ENCODE measurements at regions not wholly inside any gene's neighbourhood (a gene's known extent, or its start where the extent isn't known, plus 50 kb on each side); places are given as distances from the start of the nearest gene placed in this dataset.

DNA sequence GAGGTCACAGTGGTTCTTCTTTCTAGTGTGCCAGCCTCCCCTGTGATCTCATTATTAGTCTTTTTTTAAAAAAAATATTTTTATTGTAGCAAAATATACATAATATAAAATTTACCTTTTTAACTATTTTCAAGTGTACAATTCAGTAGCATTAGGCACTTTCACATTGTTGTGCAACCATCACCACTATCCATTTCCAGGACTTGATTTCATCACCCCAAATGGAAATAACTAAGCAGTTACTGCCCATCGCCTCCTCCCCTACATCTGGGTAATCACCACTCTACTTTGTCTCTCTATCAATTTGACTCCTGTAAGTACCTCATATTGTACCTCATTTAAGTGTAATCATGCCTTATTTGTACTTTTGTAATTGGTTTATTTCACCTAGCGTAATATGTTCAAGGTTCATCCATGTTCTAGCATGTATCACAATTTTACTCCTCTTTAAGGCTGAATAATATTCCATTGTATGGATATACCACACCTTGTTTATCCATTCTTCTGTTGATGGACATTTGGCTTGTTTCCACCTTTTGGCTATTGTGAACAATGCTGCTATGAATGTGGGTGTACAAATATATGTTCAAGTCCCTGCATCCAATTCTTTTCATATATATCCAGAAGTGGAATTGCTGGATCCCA lies 68.6 kb upstream of the FYN start:
- WGBS, 3 donors: 94 to 95% (median 95%) methylated on average over 2 of the region's 2 CpGs
- TF ChIP-seq, protein P1, sequence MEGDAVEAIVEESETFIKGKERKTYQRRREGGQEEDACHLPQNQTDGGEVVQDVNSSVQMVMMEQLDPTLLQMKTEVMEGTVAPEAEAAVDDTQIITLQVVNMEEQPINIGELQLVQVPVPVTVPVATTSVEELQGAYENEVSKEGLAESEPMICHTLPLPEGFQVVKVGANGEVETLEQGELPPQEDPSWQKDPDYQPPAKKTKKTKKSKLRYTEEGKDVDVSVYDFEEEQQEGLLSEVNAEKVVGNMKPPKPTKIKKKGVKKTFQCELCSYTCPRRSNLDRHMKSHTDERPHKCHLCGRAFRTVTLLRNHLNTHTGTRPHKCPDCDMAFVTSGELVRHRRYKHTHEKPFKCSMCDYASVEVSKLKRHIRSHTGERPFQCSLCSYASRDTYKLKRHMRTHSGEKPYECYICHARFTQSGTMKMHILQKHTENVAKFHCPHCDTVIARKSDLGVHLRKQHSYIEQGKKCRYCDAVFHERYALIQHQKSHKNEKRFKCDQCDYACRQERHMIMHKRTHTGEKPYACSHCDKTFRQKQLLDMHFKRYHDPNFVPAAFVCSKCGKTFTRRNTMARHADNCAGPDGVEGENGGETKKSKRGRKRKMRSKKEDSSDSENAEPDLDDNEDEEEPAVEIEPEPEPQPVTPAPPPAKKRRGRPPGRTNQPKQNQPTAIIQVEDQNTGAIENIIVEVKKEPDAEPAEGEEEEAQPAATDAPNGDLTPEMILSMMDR (IDR thresholded peaks at IDR 0.05): no peak

DNA sequence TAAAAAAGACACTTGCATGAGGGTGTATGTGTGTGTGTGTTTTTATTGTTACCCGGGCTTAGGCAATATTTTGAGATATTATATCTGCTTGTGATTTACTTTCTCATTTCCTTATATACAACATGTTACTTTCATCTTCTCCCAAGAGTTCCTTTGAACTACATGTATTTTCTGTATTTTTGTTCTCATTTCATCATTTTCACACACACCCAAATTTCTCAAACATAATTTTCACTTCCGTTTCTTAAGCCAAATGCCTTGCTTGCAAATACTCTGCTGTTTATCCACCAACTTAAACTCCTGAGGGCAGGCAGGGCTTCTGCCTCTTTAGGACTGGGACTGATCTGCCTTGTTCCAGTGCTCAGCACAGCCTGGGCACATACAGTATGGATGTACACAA lies 69.3 kb upstream of the FYN start:
- TF ChIP-seq, protein P1 (IDR thresholded peaks at IDR 0.05): no peak
- no peaks in the 10 kb centered on the region for H3K36me3 ChIP-seq (ENCODE audit: insufficient read depth in 1 of 2, low read depth in 1 of 2)
- 86 to 90% (median 88%) methylated on average over 2 of the region's 2 CpGs for WGBS, 3 donors

More for the DNA sequence above, 68.6 kb upstream of the FYN start:
- Histone ChIP-seq H3K27ac (no peak overlapping the region), H3K27me3 (ENCODE audit: insufficient read depth in 3 of 3, low read length in 2 of 3) (peaks cover 0 to 1% (median 0%) of the 10 kb centered on the region in 3 donors), H3K36me3 (ENCODE audit: insufficient read depth in 1 of 2, low read depth in 1 of 2) (no peaks in the 10 kb centered on the region), H3K9me3 (no peaks in the 10 kb centered on the region), H3K4me3 (no peak overlapping the region), H3K4me1 (no peaks in the 10 kb centered on the region)
- intact Hi-C loops (cut with DNase I): no loop called here
- no peak for DNase-seq
- ATAC-seq: no peak

DNA sequence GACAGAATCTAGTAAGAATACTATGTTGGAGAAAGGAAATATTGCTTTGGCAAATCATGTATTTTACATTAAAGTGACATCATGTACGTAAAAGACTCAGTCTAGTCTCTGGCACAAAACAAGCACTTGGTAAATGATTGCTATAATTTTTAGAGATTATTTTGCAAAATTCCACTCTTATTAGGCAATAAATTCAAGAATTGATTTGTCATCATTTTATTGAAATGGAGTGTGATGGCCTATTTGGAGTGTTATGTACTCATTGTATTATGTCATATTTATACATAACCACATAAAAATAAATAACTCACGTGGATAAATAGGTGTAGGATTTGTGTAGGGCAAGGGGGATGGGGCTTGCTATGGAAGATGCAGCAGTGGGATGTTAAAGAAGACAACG lies 70.0 kb upstream of the FYN start:
- 90 to 93% (median 90%) methylated on average over 3 of the region's 3 CpGs for WGBS, 3 donors
- no peaks in the 10 kb centered on the region for H3K36me3 ChIP-seq (ENCODE audit: insufficient read depth in 1 of 2, low read depth in 1 of 2)
- H3K9me3 ChIP-seq: no peaks in the 10 kb centered on the region
- no peak for DNase-seq
- TF ChIP-seq, protein P1 (IDR thresholded peaks at IDR 0.05): no peak
- no peak overlapping the region for H3K4me3 ChIP-seq
- peaks cover 0 to 1% (median 0%) of the 10 kb centered on the region in 3 donors for H3K27me3 ChIP-seq (ENCODE audit: insufficient read depth in 3 of 3, low read length in 2 of 3)
- ATAC-seq: no peak
- intact Hi-C loops (cut with DNase I): no loop called here
- no peak overlapping the region for H3K27ac ChIP-seq
- no peaks in the 10 kb centered on the region for H3K4me1 ChIP-seq

More for the DNA sequence above, 69.3 kb upstream of the FYN start:
- Histone ChIP-seq H3K4me1 (no peaks in the 10 kb centered on the region), H3K27me3 (ENCODE audit: insufficient read depth in 3 of 3, low read length in 2 of 3) (peaks cover 0 to 1% (median 0%) of the 10 kb centered on the region in 3 donors), H3K27ac (no peak overlapping the region), H3K9me3 (no peaks in the 10 kb centered on the region), H3K4me3 (no peak overlapping the region)
- ATAC-seq (no peak), DNase-seq (no peak)
- intact Hi-C loops (cut with DNase I): no loop called here

DNA sequence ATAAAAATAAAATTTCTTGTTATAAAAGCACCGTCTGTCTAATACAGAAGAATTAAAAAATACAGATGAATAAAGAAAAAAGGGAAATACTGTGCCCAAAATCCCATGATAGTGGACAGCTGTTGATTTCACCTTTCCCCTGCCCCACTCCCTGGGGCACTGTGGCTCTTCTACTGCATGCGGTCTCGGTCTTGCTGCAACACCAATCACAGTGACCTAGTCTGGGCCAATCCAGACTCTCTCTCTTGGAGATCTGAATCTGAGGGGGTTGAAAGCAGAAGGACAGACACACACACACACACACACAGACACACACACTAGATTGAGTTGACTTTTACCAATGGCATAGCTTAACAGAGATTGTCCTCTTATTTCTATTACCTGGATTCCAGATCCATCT lies 70.5 kb upstream of the FYN start:
- Histone ChIP-seq H3K27me3 (ENCODE audit: insufficient read depth in 3 of 3, low read length in 2 of 3) (peaks cover 0 to 1% (median 0%) of the 10 kb centered on the region in 3 donors), H3K36me3 (ENCODE audit: insufficient read depth in 1 of 2, low read depth in 1 of 2) (no peaks in the 10 kb centered on the region), H3K4me1 (no peaks in the 10 kb centered on the region), H3K9me3 (no peaks in the 10 kb centered on the region), H3K27ac (no peak overlapping the region), H3K4me3 (no peak overlapping the region)
- intact Hi-C loops (cut with DNase I): no loop called here
- 83 to 87% (median 85%) methylated on average over 3 of the region's 3 CpGs for WGBS, 3 donors
- ATAC-seq: no peak
- TF ChIP-seq, protein P1 (IDR thresholded peaks at IDR 0.05): no peak
- DNase-seq: no peak

DNA sequence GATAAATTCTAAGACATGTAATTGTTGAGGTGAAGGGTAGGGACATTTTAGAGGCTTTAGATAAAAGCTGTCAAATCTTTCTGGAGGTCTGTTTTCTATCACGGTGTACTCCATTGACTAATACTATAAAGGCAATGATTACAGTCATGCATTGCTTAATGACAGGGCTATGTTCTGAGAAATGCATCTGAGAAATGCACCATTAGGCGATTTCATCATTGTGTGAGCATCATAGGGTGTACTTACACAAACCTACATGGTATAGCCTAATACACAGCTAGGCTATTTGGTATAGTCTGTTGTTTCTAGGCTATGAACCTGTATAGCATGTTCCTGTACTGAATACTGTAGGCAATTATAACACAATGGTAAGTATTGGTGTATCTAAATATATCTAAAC lies 71.3 kb upstream of the FYN start:
- no peaks in the 10 kb centered on the region for H3K9me3 ChIP-seq
- DNase-seq: no peak
- no peak overlapping the region for H3K4me3 ChIP-seq
- intact Hi-C loops (cut with DNase I): no loop called here
- 91 to 97% (median 94%) methylated on average over 2 of the region's 2 CpGs for whole genome bisulfite sequencing, 3 donors
- ATAC-seq: no peak
- TF ChIP-seq, protein P1 (IDR thresholded peaks at IDR 0.05): no peak
- H3K27ac ChIP-seq: no peak overlapping the region
- peaks cover 0 to 1% (median 0%) of the 10 kb centered on the region in 3 donors for H3K27me3 ChIP-seq (ENCODE audit: insufficient read depth in 3 of 3, low read length in 2 of 3)
- H3K36me3 ChIP-seq (ENCODE audit: insufficient read depth in 1 of 2, low read depth in 1 of 2): no peaks in the 10 kb centered on the region
- H3K4me1 ChIP-seq: no peaks in the 10 kb centered on the region
